ENCODE measurements at regions not wholly inside any gene's neighbourhood (a gene's known extent, or its start where the extent isn't known, plus 50 kb on each side); places are given as distances from the start of the nearest gene placed in this dataset.

- no peak for TF ChIP-seq CTCF (IDR thresholded peaks at IDR 0.05; ENCODE audit: unreplicated experiment)
- Mint-ChIP-seq H3K4me1 (ENCODE audit: low read depth, unreplicated experiment) (no peaks in the 10 kb centered on the region), H3K27me3 (ENCODE audit: unreplicated experiment) (no peaks in the 10 kb centered on the region), H3K36me3 (ENCODE audit: insufficient read depth, unreplicated experiment) (no peaks in the 10 kb centered on the region), H3K4me3 (ENCODE audit: low read depth, unreplicated experiment) (no peak overlapping the region), H3K27ac (ENCODE audit: unreplicated experiment) (no peak overlapping the region), H3K9me3 (ENCODE audit: low read depth, unreplicated experiment) (no peaks in the 10 kb centered on the region)
- no TSS peak for BruUV-seq (replicated peaks)
- no peak for DNase-seq
- CTCF ChIA-PET, result no interaction called here
- intact Hi-C loops (cut with micrococcal nuclease; ENCODE audit: unreplicated experiment), result loop anchor here (10.0 kb wide), 1 partner anchor 177 kb away; no protein-coding TSS in a partner anchor
Measured at GRCh38 chrX:36861601-36862000, 146.6 kb upstream of the FAM47C start.

GRCh38 chrX:36867143-36867542 is 141.0 kb upstream of the FAM47C start:
- Mint-ChIP-seq H3K27ac (ENCODE audit: unreplicated experiment) (no peak overlapping the region), H3K9me3 (ENCODE audit: low read depth, unreplicated experiment) (peaks cover 2% of the 10 kb centered on the region), H3K36me3 (ENCODE audit: insufficient read depth, unreplicated experiment) (no peaks in the 10 kb centered on the region), H3K4me3 (ENCODE audit: low read depth, unreplicated experiment) (no peak overlapping the region), H3K4me1 (ENCODE audit: low read depth, unreplicated experiment) (peaks cover 8% of the 10 kb centered on the region), H3K27me3 (ENCODE audit: unreplicated experiment) (no peaks in the 10 kb centered on the region)
- peak; percentile 14 for DNase-seq
- peak; percentile 40 for TF ChIP-seq CTCF (IDR thresholded peaks at IDR 0.05; ENCODE audit: unreplicated experiment)
- CTCF ChIA-PET, result no interaction called here
- BruUV-seq (replicated peaks), result no TSS peak
- intact Hi-C loops (cut with micrococcal nuclease; ENCODE audit: unreplicated experiment), result loop anchor here (1.0 to 10.0 kb wide), 3 partner anchors 182 to 1950 kb away; no protein-coding TSS in a partner anchor

- intact Hi-C loops (cut with micrococcal nuclease; ENCODE audit: unreplicated experiment), result loop anchor here (5.0 to 10.0 kb wide), 2 partner anchors 184 to 1951 kb away; no protein-coding TSS in a partner anchor
- Mint-ChIP-seq H3K36me3 (ENCODE audit: insufficient read depth, unreplicated experiment) (no peaks in the 10 kb centered on the region), H3K9me3 (ENCODE audit: low read depth, unreplicated experiment) (peaks cover 2% of the 10 kb centered on the region), H3K4me1 (ENCODE audit: low read depth, unreplicated experiment) (peaks cover 8% of the 10 kb centered on the region), H3K27ac (ENCODE audit: unreplicated experiment) (no peak overlapping the region), H3K27me3 (ENCODE audit: unreplicated experiment) (no peaks in the 10 kb centered on the region), H3K4me3 (ENCODE audit: low read depth, unreplicated experiment) (no peak overlapping the region)
- DNase-seq, result no peak
- CTCF ChIA-PET, result no interaction called here
- no TSS peak for BruUV-seq (replicated peaks)
- TF ChIP-seq CTCF (IDR thresholded peaks at IDR 0.05; ENCODE audit: unreplicated experiment), result no peak
Measured at GRCh38 chrX:36868592-36868991, 139.6 kb upstream of the FAM47C start.

GRCh38 chrX:36869457-36869856 is 138.7 kb upstream of the FAM47C start:
- Mint-ChIP-seq H3K27ac (ENCODE audit: unreplicated experiment) (no peak overlapping the region), H3K27me3 (ENCODE audit: unreplicated experiment) (no peaks in the 10 kb centered on the region), H3K4me3 (ENCODE audit: low read depth, unreplicated experiment) (no peak overlapping the region), H3K36me3 (ENCODE audit: insufficient read depth, unreplicated experiment) (no peaks in the 10 kb centered on the region), H3K9me3 (ENCODE audit: low read depth, unreplicated experiment) (peaks cover 2% of the 10 kb centered on the region), H3K4me1 (ENCODE audit: low read depth, unreplicated experiment) (peaks cover 8% of the 10 kb centered on the region)
- no peak for DNase-seq
- no TSS peak for BruUV-seq (replicated peaks)
- CTCF ChIA-PET, result no interaction called here
- TF ChIP-seq CTCF (IDR thresholded peaks at IDR 0.05; ENCODE audit: unreplicated experiment), result no peak
- intact Hi-C loops (cut with micrococcal nuclease; ENCODE audit: unreplicated experiment), result loop anchor here (5.0 to 10.0 kb wide), 2 partner anchors 185 to 1952 kb away; no protein-coding TSS in a partner anchor

Measured in Calu3 (cell line).